ENCODE measurements at regions not wholly inside any gene's neighbourhood (a gene's known extent, or its start where the extent isn't known, plus 50 kb on each side); places are given as distances from the start of the nearest gene placed in this dataset.

GRCh38 chr2:52445686-52446085, 1321.9 kb upstream of the CHAC2 start:
- TF ChIP-seq, protein P1, sequence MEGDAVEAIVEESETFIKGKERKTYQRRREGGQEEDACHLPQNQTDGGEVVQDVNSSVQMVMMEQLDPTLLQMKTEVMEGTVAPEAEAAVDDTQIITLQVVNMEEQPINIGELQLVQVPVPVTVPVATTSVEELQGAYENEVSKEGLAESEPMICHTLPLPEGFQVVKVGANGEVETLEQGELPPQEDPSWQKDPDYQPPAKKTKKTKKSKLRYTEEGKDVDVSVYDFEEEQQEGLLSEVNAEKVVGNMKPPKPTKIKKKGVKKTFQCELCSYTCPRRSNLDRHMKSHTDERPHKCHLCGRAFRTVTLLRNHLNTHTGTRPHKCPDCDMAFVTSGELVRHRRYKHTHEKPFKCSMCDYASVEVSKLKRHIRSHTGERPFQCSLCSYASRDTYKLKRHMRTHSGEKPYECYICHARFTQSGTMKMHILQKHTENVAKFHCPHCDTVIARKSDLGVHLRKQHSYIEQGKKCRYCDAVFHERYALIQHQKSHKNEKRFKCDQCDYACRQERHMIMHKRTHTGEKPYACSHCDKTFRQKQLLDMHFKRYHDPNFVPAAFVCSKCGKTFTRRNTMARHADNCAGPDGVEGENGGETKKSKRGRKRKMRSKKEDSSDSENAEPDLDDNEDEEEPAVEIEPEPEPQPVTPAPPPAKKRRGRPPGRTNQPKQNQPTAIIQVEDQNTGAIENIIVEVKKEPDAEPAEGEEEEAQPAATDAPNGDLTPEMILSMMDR (IDR thresholded peaks at IDR 0.05), result no peak
- TF ChIP-seq POLR2A (IDR thresholded peaks at IDR 0.05) (no peak), EP300 (IDR thresholded peaks at IDR 0.05; ENCODE audit: low read depth) (no peak)

All from transverse colon (tissue), 3 donors.